ENCODE measurements at regions not wholly inside any gene's neighbourhood (a gene's known extent, or its start where the extent isn't known, plus 50 kb on each side); places are given as distances from the start of the nearest gene placed in this dataset.

- Histone ChIP-seq H2AK5ac (ENCODE audit: low read depth, low read length) (no peak overlapping the region), H3K9me3 (ENCODE audit: insufficient read depth in 2 of 2, low read depth in 1 of 2, low read length in 1 of 2) (peaks cover 0 to 5% of the 10 kb centered on the region in 2 experiments; a peak in 1 of 4 replicates), H2BK5ac (ENCODE audit: low read depth, low read length) (no peak overlapping the region), H3K27me3 (replicated peaks in 1 of 4; ENCODE audit: control insufficient read depth in 3 of 4, extremely low read depth in 1 of 4, insufficient read depth in 3 of 4, low read length in 3 of 4) (peaks cover 0 to 6% (median 0%) of the 10 kb centered on the region in 4 experiments; a peak in 3 of 7 replicates), H3K23me2 (ENCODE audit: low read depth, low read length) (no peaks in the 10 kb centered on the region), H3K14ac (ENCODE audit: insufficient read length) (no peak overlapping the region), H3K36me3 (ENCODE audit: control insufficient read depth in 2 of 4, insufficient read depth in 4 of 4, low read length in 3 of 4) (0 out of 8 replicates have a peak, but pooled peaks cover 0 to 3% (median 0%) of the 10 kb centered on the region in 4 experiments), H4K91ac (replicated peaks; ENCODE audit: insufficient read length, low read length) (no peak overlapping the region), H4K5ac (ENCODE audit: insufficient read length, low read depth, low read length) (no peak overlapping the region), H4K20me1 (replicated peaks in 1 of 2; ENCODE audit: control insufficient read depth in 1 of 2, insufficient read depth in 2 of 2, low read length in 2 of 2) (no peaks in the 10 kb centered on the region), H4K8ac (ENCODE audit: extremely low read depth, insufficient read depth, low read length) (no peak overlapping the region), H3K79me1 (ENCODE audit: low read depth, low read length) (no peaks in the 10 kb centered on the region), H2BK120ac (replicated peaks; ENCODE audit: low read depth, low read length) (no peak overlapping the region), H2BK20ac (ENCODE audit: low read length) (no peak overlapping the region), H3K4me1 (replicated peaks in 1 of 4; ENCODE audit: control insufficient read depth in 3 of 4, insufficient read depth in 4 of 4, low read length in 3 of 4) (peaks cover 0 to 2% (median 0%) of the 10 kb centered on the region in 4 experiments; a peak in 2 of 7 replicates), H3K18ac (ENCODE audit: extremely low read depth, low read length) (no peak overlapping the region), H3K4me3 (ENCODE audit: extremely low read depth in 1 of 4, insufficient read depth in 2 of 4, low read depth in 3 of 4, low read length in 4 of 4) (no peak overlapping the region), H2AFZ (ENCODE audit: low read length) (no peak overlapping the region), H3K56ac (replicated peaks; ENCODE audit: insufficient read length, low read depth, low read length) (no peak overlapping the region), H3K4me2 (ENCODE audit: insufficient read depth in 1 of 2, low read depth in 2 of 2, low read length in 2 of 2) (no peak overlapping the region), H2BK15ac (ENCODE audit: low read length) (no peak overlapping the region; the same call in 1 of the 2 replicates), H3K23ac (ENCODE audit: insufficient read length) (no peak overlapping the region), H3K4ac (replicated peaks; ENCODE audit: insufficient read length, low read depth, low read length) (no peak overlapping the region), H3K79me2 (ENCODE audit: control insufficient read depth in 1 of 2, insufficient read depth in 2 of 2, low read length in 2 of 2) (no peaks in the 10 kb centered on the region), H3K9ac (replicated peaks in 1 of 4; ENCODE audit: extremely low read depth in 1 of 4, low read depth in 3 of 4, low read length in 3 of 4) (no peak overlapping the region), H2BK12ac (ENCODE audit: low read depth, low read length) (no peak overlapping the region), H3K27ac (ENCODE audit: low read depth, low read length) (no peak overlapping the region)
- POLR2A ChIA-PET (ENCODE audit: partially characterized antibody), result no interaction called here
- DNase-seq (ENCODE audit: low read depth in 1 of 2, low spot score in 2 of 2), result no peak
- FAIRE-seq, result no peak
- TF ChIP-seq TCF12 (IDR thresholded peaks at IDR 0.05; ENCODE audit: low read depth, low read length), result no peak
- no peak for TF ChIP-seq RAD21 (IDR thresholded peaks at IDR 0.05 in 1 of 2, conservative IDR thresholded peaks at IDR 0.05 in 1 of 2; ENCODE audit: low read depth in 2 of 2, low read length in 2 of 2)
- no peak for TF ChIP-seq EP300 (IDR thresholded peaks at IDR 0.05; ENCODE audit: borderline replicate concordance in 1 of 2, low read depth in 2 of 2, low read length in 2 of 2)
- TF ChIP-seq SP1 (IDR thresholded peaks at IDR 0.05; ENCODE audit: low read depth, low read length), result no peak
- no peak for TF ChIP-seq EZH2 (IDR thresholded peaks at IDR 0.05; ENCODE audit: low read depth, low read length, severe bottlenecking)
- TF ChIP-seq SP4 (IDR thresholded peaks at IDR 0.05; ENCODE audit: low read length), result no peak
- TF ChIP-seq NANOG (IDR thresholded peaks at IDR 0.05; ENCODE audit: insufficient read depth, low read depth, low read length, poor library complexity, severe bottlenecking), result no peak
- TF ChIP-seq JUND (IDR thresholded peaks at IDR 0.05; ENCODE audit: low read length), result no peak
- no peak for TF ChIP-seq SUZ12 (IDR thresholded peaks at IDR 0.05; ENCODE audit: low read length)
- no peak for TF ChIP-seq KDM1A (IDR thresholded peaks at IDR 0.05; ENCODE audit: borderline replicate concordance, low read length)
- no peak for TF ChIP-seq ATF3 (IDR thresholded peaks at IDR 0.05; ENCODE audit: insufficient read depth, low read depth, low read length)
- WGBS, 2 experiments (ENCODE audit: extremely low coverage in 1 of 2, insufficient coverage in 1 of 2, insufficient read length in 1 of 2, insufficient replicate concordance in 2 of 2, low coverage in 1 of 2, low lambda C conversion rate in 2 of 2, missing lambda C conversion rate in 1 of 2), result 88% methylated on average over 6 of the region's 6 CpGs; no CpG with 5 or more reads in 1 of the 2 experiments
- CTCF ChIA-PET (ENCODE audit: partially characterized antibody), result interaction anchor here (1.1 kb wide), 2 partner anchors 18 to 24 kb away, joined by 3 to 5 read pairs; no protein-coding TSS in a partner anchor
These were observed 127.4 kb downstream of the MIAT start for GRCh38 chr22:26784772-26785171.

Data from H1 (cell line).